GM19455 (cell line): ENCODE measurements at regions not wholly inside any gene's neighbourhood (a gene's known extent, or its start where the extent isn't known, plus 50 kb on each side); places are given as distances from the start of the nearest gene placed in this dataset.
"Not testable (repeated sequence)": the region's sequence is repeated elsewhere in the genome, so short reads cannot be mapped to it uniquely, and the experiment has no call there.

ENCODE experiments used
- ATAC-seq: cut with Tn5 transposase; IDR thresholded peaks from one replicate; pipeline ENCODE4 v1.9.1; 2021; ENCODE audit not compliant: unreplicated experiment

DNA sequence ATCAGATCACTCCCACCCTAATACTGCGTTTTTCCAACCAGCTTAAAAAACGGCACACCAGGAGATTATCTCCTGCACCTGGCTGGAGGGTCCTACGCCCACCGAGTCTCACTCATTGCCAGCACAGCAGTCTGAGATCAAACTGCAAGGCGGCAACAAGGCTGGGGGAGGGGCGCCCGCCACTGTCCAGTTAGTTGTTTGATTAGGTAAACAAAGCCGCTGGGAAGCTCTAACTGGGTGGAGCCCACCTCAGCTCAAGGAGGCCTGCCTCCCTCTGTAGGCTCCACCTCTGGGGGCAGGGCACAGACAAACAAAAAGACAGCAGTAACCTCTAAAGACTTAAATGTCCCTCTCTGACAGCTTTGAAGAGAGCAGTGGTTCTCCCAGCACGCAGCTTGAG, 463.0 kb upstream of the CADM1 start:
- ATAC-seq = not testable (repeated sequence)

GRCh38 chr11:115965767-115966504, 461.7 kb upstream of the CADM1 start:
- ATAC-seq = no peak

GRCh38 chr11:115964091-115964490, 459.9 kb upstream of the CADM1 start:
- no peak for ATAC-seq

DNA sequence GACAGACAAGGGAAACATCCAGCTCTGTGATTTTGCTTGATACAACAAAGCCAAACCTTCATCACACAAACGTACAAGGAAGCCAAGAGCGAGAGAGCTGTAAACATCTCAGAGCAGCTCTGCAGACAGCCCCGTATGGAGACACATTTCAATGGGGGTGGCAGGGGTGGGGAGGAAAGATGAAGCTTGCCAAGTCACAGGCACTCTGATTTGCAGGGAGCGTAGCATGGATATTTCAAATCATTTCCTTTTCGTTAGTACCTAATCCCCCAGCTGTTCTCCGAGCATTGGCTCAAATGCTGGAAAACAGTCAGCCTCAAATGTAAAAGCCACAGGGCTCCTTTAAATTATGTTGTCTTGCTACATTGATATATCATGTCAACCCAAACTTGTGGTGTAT, 458.9 kb upstream of the CADM1 start:
- no peak for ATAC-seq

GRCh38 chr11:115961159-115962003, 457.2 kb upstream of the CADM1 start:
- ATAC-seq = no peak

- no peak for ATAC-seq
These were observed 454.9 kb upstream of the CADM1 start for GRCh38 chr11:115959081-115959486.

- no peak for ATAC-seq
These were observed 454.1 kb upstream of the CADM1 start for GRCh38 chr11:115958089-115959000.

DNA sequence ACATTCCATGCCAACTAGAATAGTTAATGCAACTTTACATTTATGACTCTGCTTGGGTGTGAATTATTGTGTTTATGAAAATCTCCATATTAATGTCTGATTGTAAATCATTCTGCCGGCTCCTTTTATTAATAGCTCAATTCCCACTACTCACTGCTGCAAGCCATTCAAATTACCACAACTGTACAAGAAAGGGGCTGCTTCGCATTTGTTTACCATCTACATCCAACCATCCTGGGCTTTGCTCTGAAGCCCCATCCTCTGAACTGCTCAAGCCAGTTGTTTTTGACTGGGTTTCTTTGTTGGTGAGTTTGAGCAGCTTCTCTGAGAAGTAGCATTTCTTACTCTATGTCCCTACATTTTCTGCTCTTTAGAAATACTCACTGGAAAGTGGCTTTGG, 451.6 kb upstream of the CADM1 start:
- no peak for ATAC-seq

DNA sequence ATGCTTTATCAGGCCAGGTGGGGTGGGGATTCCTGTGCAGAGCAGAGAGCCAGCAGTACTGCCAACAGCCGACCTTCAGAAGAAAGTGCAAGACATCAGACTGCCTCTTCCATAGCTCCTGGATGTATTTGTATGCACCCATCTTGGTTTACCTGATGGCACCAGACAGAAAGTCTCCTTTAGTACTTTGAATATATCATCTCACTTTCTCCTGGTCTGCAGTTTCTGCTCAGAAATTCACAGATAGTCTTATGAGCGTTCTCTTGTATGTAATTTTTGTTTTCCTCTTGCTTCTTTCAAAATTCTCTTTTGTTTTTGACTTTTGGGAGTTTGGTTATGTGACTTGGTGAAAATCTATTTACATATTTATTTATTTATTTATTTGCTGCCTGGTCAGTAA, 446.4 kb upstream of the CADM1 start:
- no peak for ATAC-seq

GRCh38 chr11:115944596-115944995, 440.4 kb upstream of the CADM1 start:
- no peak for ATAC-seq

DNA sequence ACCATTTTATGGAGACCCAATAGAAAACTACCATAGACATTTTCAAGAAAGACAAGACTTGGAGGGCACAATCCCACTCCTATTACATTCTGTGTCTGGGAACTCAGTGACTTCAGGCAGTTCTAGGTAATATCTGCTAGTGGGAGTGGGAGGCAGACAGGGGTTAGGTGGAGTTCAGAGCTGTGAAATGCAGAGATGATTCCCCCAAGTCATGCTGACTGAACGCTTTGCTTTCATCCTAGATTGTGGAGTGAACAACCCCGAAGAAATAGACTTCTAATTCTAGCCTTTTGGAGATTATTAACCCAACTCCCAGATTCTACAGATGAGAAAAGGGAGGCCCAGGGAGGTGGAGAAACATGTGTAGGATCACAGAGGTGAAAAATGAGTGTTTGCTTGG, 437.8 kb upstream of the CADM1 start:
- no peak for ATAC-seq

GRCh38 chr11:115941481-115941993, 437.3 kb upstream of the CADM1 start:
- ATAC-seq = no peak

- ATAC-seq = no peak
These were observed 436.8 kb upstream of the CADM1 start for GRCh38 chr11:115941044-115941443.

GRCh38 chr11:115939731-115940421, 435.7 kb upstream of the CADM1 start:
- ATAC-seq = peak; percentile 63

DNA sequence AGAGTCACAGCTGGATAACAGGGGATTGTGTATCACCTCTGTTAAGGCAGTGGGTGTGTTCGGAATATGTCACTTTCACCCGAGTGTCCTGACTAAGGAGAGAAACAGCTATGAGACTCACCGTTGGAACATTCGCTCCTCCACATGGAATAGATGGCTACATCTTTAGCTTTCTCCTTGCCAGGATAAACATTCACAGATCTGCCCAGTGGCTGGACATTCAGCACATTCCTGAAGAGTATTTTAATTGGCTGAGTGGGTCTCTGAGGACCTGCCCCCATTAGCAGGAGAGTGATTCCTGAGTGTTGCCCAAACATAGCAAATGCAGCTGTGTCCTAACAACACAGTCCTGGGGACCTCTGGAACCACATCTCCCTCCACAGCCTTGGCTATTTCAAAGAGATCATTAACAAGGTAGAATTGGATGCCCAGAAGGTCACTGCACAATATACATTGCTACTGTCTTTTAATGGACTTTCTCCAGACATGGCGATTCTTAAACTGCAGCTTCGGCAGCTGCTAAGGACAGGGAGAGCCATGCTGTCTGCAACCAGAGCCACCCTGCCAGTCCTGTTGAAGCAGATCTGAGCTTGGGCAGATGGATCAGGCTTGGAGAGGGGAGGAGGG, 435.0 kb upstream of the CADM1 start:
- no peak for ATAC-seq

GRCh38 chr11:115933564-115933963, 429.3 kb upstream of the CADM1 start:
- ATAC-seq = no peak

DNA sequence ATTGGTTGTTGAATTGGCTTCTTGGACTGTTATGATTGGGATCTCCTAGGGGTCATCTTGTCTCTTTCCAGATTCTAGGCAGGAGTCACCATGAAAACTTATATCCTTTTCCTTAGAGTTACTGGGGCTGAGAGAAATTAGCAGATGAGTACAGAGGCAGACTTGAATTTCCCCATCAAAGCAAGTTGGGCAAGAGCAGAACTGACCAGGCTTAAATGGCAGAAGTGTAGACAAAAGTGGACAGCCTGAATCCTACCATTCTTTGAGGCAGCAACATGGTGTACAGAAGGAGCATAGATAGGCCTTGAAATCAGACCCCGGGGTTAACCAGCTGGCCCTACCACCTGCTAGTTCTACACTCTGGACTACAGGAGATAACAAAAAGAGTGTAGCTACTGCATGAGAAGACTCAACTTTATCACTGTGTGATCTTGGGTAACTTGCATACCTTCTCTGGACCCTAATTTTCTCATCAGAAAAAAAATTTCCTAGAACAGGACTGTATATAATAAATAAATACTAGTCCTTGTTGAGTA, 427.4 kb upstream of the CADM1 start:
- no peak for ATAC-seq

DNA sequence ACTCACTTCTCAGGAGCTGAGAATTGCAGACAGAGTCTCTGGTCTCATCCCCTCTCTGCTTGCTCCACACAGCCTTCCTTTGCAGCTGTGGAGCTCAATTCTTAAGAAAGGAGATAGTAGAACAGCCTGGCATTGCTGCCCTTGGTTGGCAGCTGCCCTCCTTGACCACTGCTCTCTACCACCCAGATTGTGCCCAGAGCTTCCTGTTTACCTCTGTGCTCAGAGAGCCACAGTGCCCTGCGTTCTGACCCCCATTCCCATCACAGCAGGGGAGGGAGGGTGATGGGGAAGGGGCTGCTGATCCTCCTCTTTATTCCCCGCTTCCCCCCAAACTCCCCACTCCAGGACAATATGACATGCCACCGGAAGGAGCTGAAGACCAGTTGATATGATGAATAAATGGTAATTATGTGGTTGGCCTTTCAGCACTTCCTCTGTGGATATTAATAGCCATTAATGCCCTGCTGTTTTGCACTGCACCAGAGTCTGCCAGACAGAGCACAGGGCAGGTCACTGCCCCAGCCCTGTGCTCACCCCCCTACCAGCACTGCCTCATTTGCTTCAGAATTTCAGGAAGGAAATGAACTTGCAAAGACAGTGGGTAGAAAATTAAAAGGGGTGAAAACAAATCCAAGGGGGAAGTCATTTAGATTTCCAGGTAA, 426.8 kb upstream of the CADM1 start:
- no peak for ATAC-seq

DNA sequence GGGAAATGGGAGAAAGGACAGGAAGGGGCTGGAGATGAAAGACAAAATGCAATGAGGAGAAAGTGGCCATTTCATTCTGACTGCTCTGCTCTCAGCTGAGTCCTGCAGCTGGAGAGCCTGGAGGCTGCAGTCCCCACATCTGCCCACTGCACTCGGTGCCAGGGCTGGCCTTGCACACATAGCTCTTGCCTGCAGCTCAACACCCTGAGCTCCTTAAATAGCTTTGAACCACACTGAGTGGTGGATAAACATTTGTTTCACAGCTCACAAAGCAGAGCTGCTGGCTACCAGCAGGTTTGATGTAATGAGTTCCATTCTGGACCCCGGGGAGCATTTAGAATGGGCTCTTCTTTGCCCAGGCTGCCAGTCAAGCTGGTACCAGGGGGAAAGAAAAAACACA, 426.1 kb upstream of the CADM1 start:
- no peak for ATAC-seq
